ENCODE measurements at regions not wholly inside any gene's neighbourhood (a gene's known extent, or its start where the extent isn't known, plus 50 kb on each side); places are given as distances from the start of the nearest gene placed in this dataset.
A peak's percentile ranks its signal among the peaks of the same experiment; 100 is the strongest.

GRCh38 chr20:24738981-24739633, 210.0 kb upstream of the CST7 start:
- no peak for DNase-seq

- no peak for DNase-seq
Observed at GRCh38 chr20:24739746-24740145, 209.3 kb upstream of the CST7 start.

- no peak for DNase-seq
Observed at GRCh38 chr20:24741493-24742072, 207.5 kb upstream of the CST7 start.

GRCh38 chr20:24742436-24742835, 206.6 kb upstream of the CST7 start:
- peak; percentile 49 for DNase-seq

GRCh38 chr20:24742989-24743388, 206.1 kb upstream of the CST7 start:
- DNase-seq, result no peak

- DNase-seq, result no peak
Observed at GRCh38 chr20:24743641-24744040, 205.4 kb upstream of the CST7 start.

- no peak for DNase-seq
Observed at GRCh38 chr20:24744747-24745146, 204.3 kb upstream of the CST7 start.

- no peak for DNase-seq
Observed at GRCh38 chr20:24745206-24745605, 203.9 kb upstream of the CST7 start.

- DNase-seq, result no peak
Observed at GRCh38 chr20:24745617-24746350, 203.3 kb upstream of the CST7 start.

GRCh38 chr20:24746351-24746685, 202.8 kb upstream of the CST7 start:
- peak; percentile 85 for DNase-seq

GRCh38 chr20:24747010-24747712, 201.9 kb upstream of the CST7 start:
- no peak for DNase-seq

GRCh38 chr20:24747881-24748595, 201.0 kb upstream of the CST7 start:
- DNase-seq, result no peak

- DNase-seq, result no peak
Observed at GRCh38 chr20:24751551-24751950, 197.5 kb upstream of the CST7 start.

- DNase-seq, result no peak
Observed at GRCh38 chr20:24752612-24753011, 196.5 kb upstream of the CST7 start.

GRCh38 chr20:24753130-24753529, 195.9 kb upstream of the CST7 start:
- no peak for DNase-seq

GRCh38 chr20:24754691-24755090, 194.4 kb upstream of the CST7 start:
- DNase-seq, result no peak

- DNase-seq, result no peak
Observed at GRCh38 chr20:24755411-24755922, 193.6 kb upstream of the CST7 start.

GRCh38 chr20:24756292-24757025, 192.6 kb upstream of the CST7 start:
- DNase-seq, result no peak

GRCh38 chr20:24761220-24762065, 187.6 kb upstream of the CST7 start:
- no peak for DNase-seq

- DNase-seq, result no peak
Observed at GRCh38 chr20:24762371-24762770, 186.7 kb upstream of the CST7 start.

GRCh38 chr20:24762791-24763350, 186.2 kb upstream of the CST7 start:
- DNase-seq, result no peak
